ENCODE measurements at regions not wholly inside any gene's neighbourhood (a gene's known extent, or its start where the extent isn't known, plus 50 kb on each side); places are given as distances from the start of the nearest gene placed in this dataset.

- in situ Hi-C loops (cut with HindIII; ENCODE audit: low sequenced_read_pairs) = no loop called here
- no peak overlapping the region for H3K4me3 ChIP-seq (ENCODE audit: low read depth, low read length)
- no peak for TF ChIP-seq CTCF (IDR thresholded peaks at IDR 0.05; ENCODE audit: low read depth, low read length, missing control alignments)
- no peak for DNase-seq (ENCODE audit: low read depth)
These were observed 126.1 kb upstream of the BMPER start for GRCh38 chr7:33779216-33779615.

- no peak for TF ChIP-seq CTCF (IDR thresholded peaks at IDR 0.05; ENCODE audit: low read depth, low read length, missing control alignments)
- in situ Hi-C loops (cut with HindIII; ENCODE audit: low sequenced_read_pairs) = no loop called here
These were observed 124.2 kb upstream of the BMPER start for GRCh38 chr7:33781167-33781566.

GRCh38 chr7:33781796-33782195, 123.5 kb upstream of the BMPER start:
- in situ Hi-C loops (cut with HindIII; ENCODE audit: low sequenced_read_pairs) = no loop called here
- H3K4me3 ChIP-seq (ENCODE audit: low read depth, low read length) = no peak overlapping the region
- no peak for TF ChIP-seq CTCF (IDR thresholded peaks at IDR 0.05; ENCODE audit: low read depth, low read length, missing control alignments)
- no peak for DNase-seq (ENCODE audit: low read depth)

More at GRCh38 chr7:33781167-33781566, 124.2 kb upstream of the BMPER start:
- H3K4me3 ChIP-seq (ENCODE audit: low read depth, low read length) = no peak overlapping the region
- DNase-seq (ENCODE audit: low read depth) = no peak

GRCh38 chr7:33784000-33784399, 121.3 kb upstream of the BMPER start:
- no peak for DNase-seq (ENCODE audit: low read depth)
- no peak for TF ChIP-seq CTCF (IDR thresholded peaks at IDR 0.05; ENCODE audit: low read depth, low read length, missing control alignments)
- in situ Hi-C loops (cut with HindIII; ENCODE audit: low sequenced_read_pairs) = no loop called here
- no peak overlapping the region for H3K4me3 ChIP-seq (ENCODE audit: low read depth, low read length)

- in situ Hi-C loops (cut with HindIII; ENCODE audit: low sequenced_read_pairs) = no loop called here
- TF ChIP-seq CTCF (IDR thresholded peaks at IDR 0.05; ENCODE audit: low read depth, low read length, missing control alignments) = no peak
- H3K4me3 ChIP-seq (ENCODE audit: low read depth, low read length) = no peak overlapping the region
- DNase-seq (ENCODE audit: low read depth) = no peak
These were observed 116.8 kb upstream of the BMPER start for GRCh38 chr7:33788531-33788930.

GRCh38 chr7:33789871-33790630, 115.3 kb upstream of the BMPER start:
- in situ Hi-C loops (cut with HindIII; ENCODE audit: low sequenced_read_pairs) = no loop called here
- H3K4me3 ChIP-seq (ENCODE audit: low read depth, low read length) = no peak overlapping the region
- no peak for DNase-seq (ENCODE audit: low read depth)
- no peak for TF ChIP-seq CTCF (IDR thresholded peaks at IDR 0.05; ENCODE audit: low read depth, low read length, missing control alignments)
